Adrenal gland (tissue), 9 donors: ENCODE measurements at regions not wholly inside any gene's neighbourhood (a gene's known extent, or its start where the extent isn't known, plus 50 kb on each side); places are given as distances from the start of the nearest gene placed in this dataset.

Experiments
- DNase-seq, 7 donors: peaks; one replicate each; pipeline ENCODE4 v3.0.0-alpha.2; 2019 to 2020
- H3K27ac ChIP-seq, 5 donors: fragments of 200-600 bp; sonication (generic) in 4 of 5; 1 replicate in 3 of 5; 2 replicates in 2 of 5; pipeline versions ENCODE4 v1.5.1 to v1.8.0; 2016 to 2020; ENCODE audit warnings: mild to moderate bottlenecking in 1 of 5
- H3K27me3 ChIP-seq: fragments of 200-600 bp; 2 replicates; pipeline ENCODE4 v1.8.0; 2021
- H3K36me3 ChIP-seq, 2 donors: fragments of 200-600 bp; replicated peaks in 1 of 2; 1 replicate in 1 of 2; 2 replicates in 1 of 2; pipeline versions ENCODE4 v1.5.1 to v1.8.0; 2018 to 2022
- H3K4me1 ChIP-seq, 2 donors: fragments of 200-600 bp; replicated peaks in 1 of 2; 1 replicate in 1 of 2; 2 replicates in 1 of 2; pipeline versions ENCODE4 v1.5.1 to v1.8.0; 2018 to 2021
- H3K4me3 ChIP-seq, 4 donors: fragments of 200-600 bp; sonication (generic) in 3 of 4; one replicate each; pipeline ENCODE4 v1.5.1; 2016 to 2018
- H3K9me3 ChIP-seq, 3 donors: fragments of 200-600 bp; sonication (generic) in 1 of 3; replicated peaks in 1 of 3; 1 replicate in 2 of 3; 2 replicates in 1 of 3; pipeline versions ENCODE4 v1.5.1 to v1.8.0; 2016 to 2021
- POLR2A ChIP-seq, 2 donors: fragments of 450-650 bp; IDR thresholded peaks; one replicate each; pipeline ENCODE4 v1.6.1; 2017; ENCODE audit warnings: antibody characterized with exemption in 2 of 2, mild to moderate bottlenecking in 2 of 2, moderate library complexity in 1 of 2
- WGBS, 4 donors: extraction: QIAGEN DNeasy Blood & Tissue Kit in 2 of 4; methylation state at CpG; one replicate each; pipeline versions ENCODE4 v1.1.5 to v1.1.7; 2013 to 2017; 5-methylcytosine and 5-hydroxymethylcytosine counted together
- intact Hi-C, 2 donors: fragments of 100-400 bp; cut with DNase I; formaldehyde crosslinking; loops; one replicate each; pipeline versions ENCODE4 v1.14.1 to v1.15.0; 2022 to 2023
- TF ChIP-seq, protein P1 (sequence below), 6 experiments: fragments of 450-650 bp in 4 of 6; fragments of 200-600 bp in 2 of 6; sonication (generic) in 1 of 6; IDR thresholded peaks; 1 replicate in 5 of 6; 2 replicates in 1 of 6; pipeline versions ENCODE4 v1.5.1 to v1.8.0; 2016 to 2021; ENCODE audit warnings: antibody characterized with exemption in 6 of 6, mild to moderate bottlenecking in 2 of 6, moderate library complexity in 1 of 6
- donor health status: healthy with polysubstance abuse.
- donor health status: Bipolar disorder and iron deficiency.
- donor health status: DM: yes; HTN: yes; CAD: no.
- donor health status: DM: no; HTN: no; CAD: no.
- donor health status: DM: no; HTN: no; CAD: no.

DNA sequence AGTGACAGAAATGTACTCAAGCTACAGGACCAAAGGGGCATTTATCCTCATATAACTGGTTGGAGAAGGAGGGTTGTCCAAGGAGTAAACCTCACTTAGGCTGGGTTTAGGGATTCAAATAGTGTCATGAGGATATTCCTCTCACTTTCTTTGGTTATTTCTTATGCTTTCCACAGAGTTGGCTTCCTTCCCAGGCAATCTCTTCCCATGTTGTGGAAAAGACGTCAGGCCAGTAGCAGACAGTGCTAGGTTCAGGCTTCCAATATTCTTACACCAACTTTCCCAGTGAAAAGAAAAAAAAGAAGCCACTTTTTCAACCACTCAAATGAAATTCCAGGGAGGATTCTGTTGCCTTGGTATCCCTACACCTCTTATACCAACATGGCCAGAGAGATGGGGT is 653.0 kb downstream of the C4orf33 start:
- intact Hi-C loops: no loop called here
- no peak for TF ChIP-seq POLR2A (IDR thresholded peaks at IDR 0.05)
- TF ChIP-seq, protein P1, sequence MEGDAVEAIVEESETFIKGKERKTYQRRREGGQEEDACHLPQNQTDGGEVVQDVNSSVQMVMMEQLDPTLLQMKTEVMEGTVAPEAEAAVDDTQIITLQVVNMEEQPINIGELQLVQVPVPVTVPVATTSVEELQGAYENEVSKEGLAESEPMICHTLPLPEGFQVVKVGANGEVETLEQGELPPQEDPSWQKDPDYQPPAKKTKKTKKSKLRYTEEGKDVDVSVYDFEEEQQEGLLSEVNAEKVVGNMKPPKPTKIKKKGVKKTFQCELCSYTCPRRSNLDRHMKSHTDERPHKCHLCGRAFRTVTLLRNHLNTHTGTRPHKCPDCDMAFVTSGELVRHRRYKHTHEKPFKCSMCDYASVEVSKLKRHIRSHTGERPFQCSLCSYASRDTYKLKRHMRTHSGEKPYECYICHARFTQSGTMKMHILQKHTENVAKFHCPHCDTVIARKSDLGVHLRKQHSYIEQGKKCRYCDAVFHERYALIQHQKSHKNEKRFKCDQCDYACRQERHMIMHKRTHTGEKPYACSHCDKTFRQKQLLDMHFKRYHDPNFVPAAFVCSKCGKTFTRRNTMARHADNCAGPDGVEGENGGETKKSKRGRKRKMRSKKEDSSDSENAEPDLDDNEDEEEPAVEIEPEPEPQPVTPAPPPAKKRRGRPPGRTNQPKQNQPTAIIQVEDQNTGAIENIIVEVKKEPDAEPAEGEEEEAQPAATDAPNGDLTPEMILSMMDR (IDR thresholded peaks at IDR 0.05): no peak
- no peak for DNase-seq
- no peaks in the 10 kb centered on the region for H3K36me3 ChIP-seq
- no peaks in the 10 kb centered on the region for H3K27me3 ChIP-seq
- 14 to 42% (median 32%) methylated on average over 1 of the region's 1 CpG for WGBS, 4 donors
- no peaks in the 10 kb centered on the region for H3K9me3 ChIP-seq
- H3K27ac ChIP-seq: no peak overlapping the region
- H3K4me3 ChIP-seq: no peak overlapping the region
- H3K4me1 ChIP-seq: no peaks in the 10 kb centered on the region

DNA sequence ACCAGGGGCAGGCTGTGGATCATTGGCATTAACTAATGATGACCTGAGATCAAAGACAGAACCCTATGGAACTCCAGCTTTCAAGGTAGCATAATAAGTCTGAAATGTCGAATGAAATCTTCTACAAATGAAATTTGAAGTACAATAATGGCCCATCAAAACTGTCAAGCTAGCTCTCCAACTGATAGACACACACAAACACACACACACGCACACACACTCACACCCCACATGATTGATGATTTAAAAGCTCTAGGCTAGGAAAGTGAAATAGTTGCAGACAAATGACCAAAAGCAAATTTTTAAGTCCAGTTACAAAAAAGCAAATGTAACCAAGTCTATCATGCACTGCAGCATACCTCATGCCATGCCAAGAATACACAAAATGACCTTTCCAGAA is 655.7 kb downstream of the C4orf33 start:
- TF ChIP-seq, protein P1 (IDR thresholded peaks at IDR 0.05): no peak
- no peak for TF ChIP-seq POLR2A (IDR thresholded peaks at IDR 0.05)
- Histone ChIP-seq H3K9me3 (no peaks in the 10 kb centered on the region), H3K27me3 (no peaks in the 10 kb centered on the region), H3K27ac (no peak overlapping the region), H3K36me3 (no peaks in the 10 kb centered on the region), H3K4me3 (no peak overlapping the region), H3K4me1 (no peaks in the 10 kb centered on the region)
- intact Hi-C loops: no loop called here
- no peak for DNase-seq
- 55 to 68% (median 58%) methylated on average over 2 of the region's 2 CpGs for WGBS, 4 donors

- intact Hi-C loops: no loop called here
- no peaks in the 10 kb centered on the region for H3K36me3 ChIP-seq
- TF ChIP-seq POLR2A (IDR thresholded peaks at IDR 0.05): no peak
- TF ChIP-seq, protein P1 (IDR thresholded peaks at IDR 0.05): no peak
These were observed 687.6 kb downstream of the C4orf33 start for GRCh38 chr4:129783596-129783995.

DNA sequence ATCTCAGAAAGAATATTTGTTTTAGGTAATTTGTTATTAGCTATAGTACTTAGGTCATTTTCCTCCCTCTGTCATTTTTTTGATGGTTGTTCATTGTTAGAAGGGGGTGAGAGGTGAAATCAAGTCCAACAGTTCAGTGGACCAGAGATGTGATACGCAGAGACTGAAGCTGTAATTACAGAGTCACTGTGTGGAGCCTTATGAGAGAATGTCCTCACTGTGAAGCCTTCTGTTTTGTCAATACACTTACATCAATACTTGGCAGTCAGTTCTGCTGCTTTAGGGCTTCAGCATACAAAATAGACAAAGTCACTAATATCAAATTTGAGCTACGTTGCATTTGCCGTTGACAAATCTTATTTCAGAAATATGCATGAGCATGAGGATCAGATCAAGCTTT is 692.5 kb downstream of the C4orf33 start:
- H3K4me1 ChIP-seq: no peaks in the 10 kb centered on the region
- no peak overlapping the region for H3K4me3 ChIP-seq
- H3K9me3 ChIP-seq: no peaks in the 10 kb centered on the region
- H3K36me3 ChIP-seq: no peaks in the 10 kb centered on the region
- no peak for DNase-seq
- intact Hi-C loops: no loop called here
- H3K27ac ChIP-seq: no peak overlapping the region
- H3K27me3 ChIP-seq: no peaks in the 10 kb centered on the region
- WGBS, 4 donors: 75 to 80% (median 77%) methylated on average over 3 of the region's 3 CpGs
- TF ChIP-seq POLR2A (IDR thresholded peaks at IDR 0.05): no peak
- TF ChIP-seq, protein P1 (IDR thresholded peaks at IDR 0.05): no peak

More at GRCh38 chr4:129783596-129783995, 687.6 kb downstream of the C4orf33 start:
- H3K4me1 ChIP-seq: no peaks in the 10 kb centered on the region
- no peaks in the 10 kb centered on the region for H3K27me3 ChIP-seq
- no peak overlapping the region for H3K27ac ChIP-seq
- H3K9me3 ChIP-seq: no peaks in the 10 kb centered on the region
- no peak for DNase-seq
- H3K4me3 ChIP-seq: no peak overlapping the region
- 72 to 84% (median 75%) methylated on average over 5 of the region's 5 CpGs for WGBS, 4 donors
